Inferior parietal cortex (tissue), 1 donor: ENCODE measurements at regions not wholly inside any gene's neighbourhood (a gene's known extent, or its start where the extent isn't known, plus 50 kb on each side); places are given as distances from the start of the nearest gene placed in this dataset.

ENCODE experiments used
- DNase-seq: peaks from one replicate; pipeline ENCODE4 v3.0.0-alpha.2; 2016; ENCODE audit errors: extremely low spot score

DNA sequence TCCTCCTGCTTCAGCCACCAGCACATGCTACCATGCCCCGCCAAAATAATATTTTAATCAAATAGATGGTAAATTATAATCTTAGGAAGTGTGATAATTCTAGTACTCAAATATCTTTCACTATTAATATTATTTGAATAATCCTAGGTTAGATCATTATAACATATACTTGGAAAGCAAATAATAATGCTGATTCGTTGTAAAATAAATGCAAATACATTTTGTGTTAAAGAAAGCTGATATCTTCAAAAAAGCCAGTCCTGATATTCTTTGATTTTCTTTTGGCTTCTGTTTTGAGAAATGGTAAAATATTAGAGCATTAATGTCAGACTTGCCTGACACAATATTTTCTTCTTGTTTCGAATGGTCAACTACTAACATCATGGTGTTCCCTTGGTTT lies 116.3 kb upstream of the ADAMTS5 start:
- no peak for DNase-seq

DNA sequence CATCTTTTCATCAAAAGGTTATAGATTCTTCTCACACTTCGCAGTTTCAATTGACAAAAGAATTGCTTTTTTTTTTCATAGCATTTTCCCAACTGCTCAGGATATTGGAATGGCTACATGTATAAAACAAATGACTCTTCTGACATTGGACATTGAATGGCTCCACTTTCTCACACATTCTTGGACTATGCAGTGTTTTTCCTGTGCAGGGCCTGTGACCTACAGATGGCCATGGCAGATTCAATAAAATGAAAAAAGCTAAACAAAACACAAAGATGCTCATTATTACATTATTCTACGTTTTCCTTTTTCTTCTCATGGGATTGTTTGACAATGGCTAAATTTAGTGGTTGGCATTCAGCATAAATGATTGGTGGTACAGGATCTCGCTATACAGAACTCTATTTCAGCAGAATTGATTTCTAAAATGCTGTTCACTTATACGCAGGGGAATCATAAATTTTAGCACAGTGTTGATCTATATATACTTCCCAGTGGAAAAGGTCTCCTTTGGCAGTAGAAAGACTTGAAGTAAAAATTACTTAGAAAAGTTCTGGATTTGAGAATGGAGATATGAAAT lies 115.6 kb upstream of the ADAMTS5 start:
- DNase-seq: no peak

DNA sequence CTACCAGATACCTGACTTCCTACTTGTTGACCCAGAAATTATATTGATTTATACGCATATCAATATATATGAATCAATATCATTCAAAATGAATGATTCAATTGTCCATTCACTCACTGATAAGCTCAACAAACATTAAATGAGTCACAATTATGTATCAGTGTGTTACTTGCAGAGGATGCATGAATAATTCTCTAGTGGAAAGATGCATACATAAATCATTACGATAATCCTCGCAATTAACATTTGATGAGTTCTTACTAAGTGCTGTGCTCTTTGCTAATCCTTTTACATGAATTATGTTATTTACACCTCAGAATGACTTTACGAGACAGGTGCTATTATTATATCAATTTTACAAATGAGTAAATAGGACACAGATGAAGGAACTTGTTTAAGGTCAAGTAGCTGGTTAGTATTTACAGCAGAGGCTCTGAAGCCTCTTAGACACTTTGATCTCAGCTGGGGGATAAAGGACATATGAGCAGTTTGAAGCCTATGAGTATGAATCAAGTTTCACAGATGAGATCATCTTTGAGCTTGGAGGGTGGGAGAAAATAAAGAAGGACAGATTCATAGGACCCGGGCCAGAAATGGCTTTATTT lies 112.8 kb upstream of the ADAMTS5 start:
- no peak for DNase-seq

DNA sequence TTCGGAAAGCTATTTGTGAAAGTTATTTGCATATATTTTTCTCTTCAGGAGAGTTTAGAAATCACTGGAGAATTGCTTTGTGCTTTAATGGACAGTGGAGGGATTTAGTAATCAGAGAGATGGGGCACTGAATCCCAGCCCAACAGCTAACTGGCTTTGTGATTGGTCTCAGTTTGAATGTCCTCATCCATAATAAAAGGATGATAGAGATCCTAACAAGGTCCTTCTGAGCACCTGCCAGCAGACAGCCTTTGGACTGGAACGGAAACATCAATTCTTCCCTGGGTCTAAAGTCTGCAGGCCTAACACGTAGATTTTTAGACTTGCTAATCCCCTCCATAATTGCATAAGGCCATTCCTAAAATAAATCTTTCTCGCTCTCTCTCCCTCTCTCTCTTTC lies 112.0 kb upstream of the ADAMTS5 start:
- DNase-seq: no peak

DNA sequence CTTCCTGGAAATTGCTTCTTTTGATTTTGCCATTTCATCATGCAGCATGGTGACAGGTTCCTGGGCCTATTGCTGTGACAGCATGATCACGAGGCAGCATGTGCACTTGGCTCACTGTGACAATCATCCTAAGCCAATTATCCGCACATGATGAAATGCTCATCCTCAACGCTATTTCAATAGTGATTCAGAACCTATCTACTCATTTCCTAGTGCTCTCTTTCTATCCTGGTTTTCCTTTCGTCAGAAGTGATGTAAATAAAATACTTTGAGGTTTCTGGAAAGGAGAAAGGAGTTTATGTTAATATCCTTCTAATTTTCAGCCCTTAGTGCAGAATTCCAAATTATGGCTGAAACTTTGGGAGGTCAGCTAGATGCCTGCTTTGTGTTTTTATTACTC lies 110.6 kb upstream of the ADAMTS5 start:
- no peak for DNase-seq

DNA sequence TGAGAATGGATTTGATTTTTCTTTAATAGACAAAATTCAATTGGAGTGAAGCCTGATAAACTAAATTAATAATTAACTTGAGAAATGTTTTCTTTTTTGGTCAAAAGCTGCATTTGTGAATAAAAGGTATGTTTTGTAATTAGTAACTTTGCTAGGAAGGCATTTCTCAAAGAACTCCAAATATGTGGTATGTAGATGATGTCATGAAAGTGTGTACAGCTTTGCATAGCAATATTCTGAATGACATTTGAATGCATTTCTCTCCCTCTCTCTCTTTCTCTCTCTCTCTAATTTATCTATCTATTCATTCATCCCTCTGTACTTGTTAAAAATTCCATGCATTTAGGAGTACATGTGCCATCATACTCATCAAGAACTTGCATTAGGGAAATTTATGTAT lies 109.1 kb upstream of the ADAMTS5 start:
- DNase-seq: no peak

DNA sequence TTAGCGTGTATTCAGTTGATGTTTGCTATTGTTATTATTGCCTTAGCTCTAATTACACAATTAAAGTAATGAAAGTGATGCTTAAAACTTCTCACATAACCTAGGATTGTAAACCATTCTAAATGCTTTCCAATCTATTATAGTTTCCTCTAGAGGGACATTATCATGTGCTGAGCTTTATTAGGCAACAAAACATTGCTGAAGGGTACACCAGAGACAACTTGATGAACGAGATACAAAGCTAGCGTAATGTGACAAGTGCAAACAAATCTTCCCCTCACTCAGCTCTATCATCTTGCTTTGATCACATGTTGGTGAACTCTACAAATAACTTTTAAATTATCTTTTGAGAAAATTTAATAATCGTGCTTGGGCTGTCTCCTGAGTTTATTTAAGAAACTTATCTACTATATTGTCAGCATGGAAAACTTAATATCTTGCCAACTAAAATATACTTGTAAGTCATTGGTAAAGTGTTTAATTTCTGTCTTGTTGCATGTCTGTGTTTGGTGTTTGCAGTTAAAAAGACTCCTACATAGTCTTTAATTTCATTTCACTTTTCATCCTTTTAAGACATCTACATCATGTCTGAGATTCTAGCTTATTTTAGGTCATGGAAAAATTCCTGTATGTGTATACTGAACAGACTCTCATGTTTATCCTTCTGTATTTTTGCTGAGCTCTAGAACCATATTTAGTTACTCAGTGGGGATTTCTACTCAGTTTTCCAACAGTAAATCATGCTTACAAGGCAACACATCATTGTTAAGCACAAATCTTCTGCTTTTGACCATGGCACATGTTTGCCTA lies 104.2 kb upstream of the ADAMTS5 start:
- no peak for DNase-seq

DNA sequence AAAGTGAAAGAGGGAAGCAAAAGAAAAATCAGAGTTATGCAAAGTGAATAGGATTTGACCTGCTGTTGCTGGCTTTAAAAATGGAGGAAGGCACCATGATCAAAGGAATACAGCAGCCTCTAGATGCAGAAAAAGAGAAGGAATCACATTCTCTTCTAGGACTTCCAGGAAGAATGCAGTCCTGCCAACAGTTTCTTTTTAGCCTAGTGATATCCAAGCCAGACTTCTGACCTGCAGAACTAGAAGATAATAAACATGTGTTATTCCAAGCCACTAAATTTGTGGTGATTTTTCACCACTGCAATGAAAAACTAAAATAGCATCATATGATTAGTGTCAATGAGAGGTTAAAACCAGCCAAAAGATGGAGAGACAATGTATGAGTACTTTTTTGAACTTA lies 101.9 kb upstream of the ADAMTS5 start:
- no peak for DNase-seq

DNA sequence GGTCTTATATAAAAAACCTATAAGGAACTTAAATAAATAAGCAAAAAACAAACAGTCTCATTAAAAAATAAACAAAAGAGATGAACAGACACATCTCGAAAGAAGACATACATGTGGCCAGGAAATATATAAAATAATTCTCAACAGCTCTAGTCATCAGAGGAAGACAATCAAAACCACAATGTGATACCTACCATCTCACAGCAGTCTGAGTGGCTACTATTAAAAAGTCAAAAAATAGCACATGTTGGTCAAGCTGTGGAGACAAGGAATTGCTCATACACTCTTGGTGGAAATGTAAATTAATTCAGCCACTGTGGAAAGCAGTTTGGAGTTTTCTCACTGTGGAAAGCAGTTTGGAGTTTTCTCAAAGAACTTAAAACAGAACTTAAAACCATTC lies 100.3 kb upstream of the ADAMTS5 start:
- DNase-seq: no peak

DNA sequence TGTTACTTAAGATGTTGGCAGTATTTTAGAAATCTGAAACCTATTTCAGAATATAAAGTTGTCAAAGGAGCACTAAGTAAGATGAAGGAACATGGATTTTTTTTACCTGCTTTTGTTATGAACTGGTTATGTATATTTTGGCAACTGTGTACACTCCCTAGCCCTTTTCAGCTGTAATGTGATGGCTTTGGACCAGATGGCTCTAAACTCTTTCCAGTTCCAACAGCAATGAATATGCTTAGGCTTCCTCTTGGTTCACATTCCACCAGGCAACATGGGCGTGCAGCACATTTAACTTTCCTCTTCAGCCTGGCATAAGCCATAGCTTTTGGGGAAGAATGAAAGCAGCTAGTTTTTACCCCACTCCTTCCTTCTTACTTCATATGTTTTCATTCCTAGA lies 95.6 kb upstream of the ADAMTS5 start:
- no peak for DNase-seq

DNA sequence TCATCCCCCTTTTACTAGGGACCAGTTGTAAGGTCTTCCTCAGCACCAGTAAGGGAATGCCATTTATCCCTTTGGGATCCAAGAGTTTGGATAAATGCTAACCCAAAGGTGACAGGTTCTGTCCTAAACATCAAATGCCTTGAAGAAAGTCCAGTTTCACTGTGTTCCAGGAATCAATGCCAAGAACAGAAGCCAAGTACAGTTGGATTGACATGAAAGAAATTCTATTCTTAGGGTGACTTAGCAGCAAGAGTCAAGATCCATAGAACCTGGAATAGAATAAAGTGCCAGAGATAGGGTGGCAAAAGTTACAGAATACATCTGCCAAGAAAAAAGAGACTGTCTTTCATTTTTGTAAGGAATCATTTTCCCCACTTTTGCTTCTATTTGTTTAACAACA lies 94.9 kb upstream of the ADAMTS5 start:
- no peak for DNase-seq

DNA sequence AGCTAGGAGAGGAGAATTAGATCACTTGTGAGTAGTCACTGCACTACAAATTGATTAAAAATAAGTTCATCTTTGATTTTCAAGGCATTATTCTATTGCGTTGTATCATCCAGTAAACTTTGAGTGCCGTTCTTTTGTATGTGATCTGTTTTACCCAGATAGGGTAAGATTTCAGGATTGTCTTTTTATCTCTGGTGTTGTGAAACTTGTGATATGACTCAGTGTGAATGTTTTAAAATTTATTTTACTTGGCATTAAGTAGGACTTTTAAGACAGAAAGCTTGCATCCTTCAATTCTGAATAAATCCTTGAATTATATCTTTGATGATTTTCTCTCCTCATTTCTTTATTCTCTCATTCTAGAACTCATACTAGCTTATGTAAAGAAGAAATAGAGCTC lies 93.3 kb upstream of the ADAMTS5 start:
- DNase-seq: no peak

DNA sequence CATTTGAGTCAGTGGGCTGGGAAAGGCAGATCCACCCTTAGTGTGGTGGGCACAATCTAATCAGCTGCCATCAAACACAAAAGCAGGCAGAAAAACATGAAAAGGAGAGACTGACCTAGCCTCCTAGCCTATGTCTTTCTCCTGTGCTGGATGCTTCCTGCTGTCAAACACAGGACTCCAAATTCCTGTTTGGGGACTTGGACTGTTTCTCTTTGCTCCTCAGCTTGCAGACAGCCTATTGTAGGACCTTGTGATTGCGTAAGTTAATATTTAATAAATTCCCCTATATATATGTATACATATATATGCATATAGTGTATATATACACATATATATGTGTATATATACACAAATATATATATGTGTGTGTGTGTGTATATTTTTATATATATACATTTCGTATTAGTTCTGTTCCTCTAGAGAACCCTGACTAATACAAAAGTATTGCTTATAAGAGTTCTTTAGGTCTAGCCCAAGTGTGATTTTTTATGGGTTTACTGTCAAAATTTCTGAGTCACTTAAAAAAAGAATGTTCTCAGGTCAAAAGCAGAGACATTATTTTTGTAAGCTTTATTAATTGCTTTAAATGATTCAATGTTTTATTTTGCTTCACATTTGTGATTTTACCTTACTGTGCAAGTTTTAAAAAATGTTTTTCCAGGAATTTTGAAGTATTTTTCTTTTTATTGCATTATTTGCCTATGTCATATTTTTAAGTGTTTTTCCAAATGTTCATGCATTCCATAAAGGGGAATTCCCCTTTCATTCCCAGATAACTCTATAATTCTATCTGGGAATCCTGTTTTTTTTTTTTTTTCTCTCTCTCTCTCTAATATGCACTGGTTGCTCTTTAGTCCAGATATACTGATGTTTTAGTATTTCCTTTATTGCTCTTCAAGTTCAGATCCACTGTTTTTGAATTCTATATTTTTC lies 92.1 kb upstream of the ADAMTS5 start:
- DNase-seq: no peak

DNA sequence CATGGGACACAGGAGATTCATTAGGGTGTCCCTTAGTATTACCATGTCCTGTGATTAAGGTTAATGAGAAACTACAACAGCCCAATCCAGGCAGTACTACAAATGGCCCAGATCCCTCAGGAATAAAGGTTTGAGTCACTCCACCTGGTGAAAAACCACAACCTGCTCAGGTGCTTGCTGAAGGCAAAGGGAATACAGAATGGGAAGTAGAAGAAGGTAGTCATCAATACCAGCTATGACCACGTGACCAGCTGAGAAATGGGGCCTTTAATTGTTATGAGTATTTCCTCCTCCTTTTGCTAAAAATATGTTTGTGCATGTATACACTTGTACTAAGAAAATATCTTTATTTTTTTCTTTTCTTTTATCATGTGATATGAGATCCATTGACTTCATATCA lies 91.1 kb upstream of the ADAMTS5 start:
- DNase-seq: no peak

DNA sequence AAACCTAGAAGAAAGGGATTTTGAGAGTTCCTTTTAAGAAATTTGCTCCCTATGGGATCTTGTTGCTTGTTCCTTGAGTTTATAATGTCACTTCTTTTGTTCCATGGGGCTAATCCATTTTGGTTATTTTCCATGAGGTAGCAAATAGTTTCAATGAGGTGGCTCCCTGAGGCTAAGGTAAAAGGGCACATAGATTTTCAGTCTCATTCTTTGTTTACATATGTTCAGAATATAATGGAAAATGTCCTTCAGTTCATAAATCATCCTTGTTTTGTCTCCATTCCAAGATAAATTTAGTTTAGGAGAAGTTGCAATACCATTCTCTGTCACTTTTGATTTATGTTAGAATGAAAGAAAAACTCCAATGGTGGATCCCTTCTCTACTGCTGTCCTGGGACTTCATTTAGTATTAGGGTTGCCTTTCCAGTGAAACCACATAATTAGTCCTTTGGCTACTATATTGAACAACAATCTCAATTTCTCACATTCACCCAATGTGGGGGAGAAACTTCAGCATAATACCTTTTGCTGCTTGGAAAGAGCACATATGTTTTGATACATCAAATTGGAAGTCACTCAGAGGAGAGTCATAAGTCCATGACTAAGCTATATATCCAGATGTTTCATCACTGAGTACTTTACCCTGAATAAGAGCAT lies 80.9 kb upstream of the ADAMTS5 start:
- no peak for DNase-seq

DNA sequence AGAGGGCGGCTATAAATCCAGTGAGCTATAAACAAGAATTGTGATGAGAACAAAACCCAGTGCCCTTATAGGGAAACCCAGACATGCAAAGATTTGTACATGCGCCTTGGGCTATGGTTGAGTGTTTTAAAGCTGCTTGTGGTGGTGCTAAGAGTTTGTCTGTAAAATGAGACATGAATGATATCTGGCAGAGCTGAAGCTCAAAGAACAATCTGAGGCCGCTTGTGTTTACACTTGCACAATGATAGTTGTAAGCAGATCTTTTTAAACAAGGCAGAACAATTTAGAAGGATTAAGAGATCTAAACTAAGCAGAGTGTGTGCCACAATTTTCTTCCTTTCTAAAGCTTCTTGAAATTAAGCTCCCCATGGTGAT lies 80.4 kb upstream of the ADAMTS5 start:
- no peak for DNase-seq

DNA sequence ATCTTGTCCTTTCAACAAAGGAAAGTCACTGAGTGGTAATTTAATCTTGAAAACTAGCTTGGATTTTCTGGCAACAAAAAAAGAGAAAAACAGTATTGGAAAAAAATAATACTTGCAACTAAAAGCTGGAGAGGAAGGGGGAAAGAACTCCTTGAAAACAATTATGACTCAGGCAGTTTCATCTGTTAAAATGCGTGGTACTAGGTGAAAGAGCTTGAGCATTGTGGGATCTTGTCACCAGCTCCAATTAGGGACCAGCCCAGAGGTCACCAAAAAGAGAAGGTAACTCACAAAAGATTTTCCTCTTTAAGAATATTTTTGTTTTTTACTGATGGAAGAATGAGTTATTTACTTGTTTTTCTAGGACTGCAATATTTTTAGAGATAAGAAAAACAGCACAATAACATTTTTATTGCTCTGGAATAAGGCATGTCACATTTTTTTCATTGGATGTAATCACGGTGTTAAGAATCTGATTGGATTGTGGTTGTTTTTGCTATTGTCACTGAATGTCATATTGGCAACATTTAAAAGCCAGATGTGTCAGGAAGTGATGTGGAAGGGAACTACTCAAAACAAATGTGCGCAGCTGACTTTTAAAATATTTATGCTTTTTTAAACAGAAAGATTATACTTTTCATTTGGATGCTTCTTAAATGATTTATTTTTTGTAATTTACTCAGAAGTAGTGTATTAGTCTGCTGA lies 78.5 kb upstream of the ADAMTS5 start:
- no peak for DNase-seq

DNA sequence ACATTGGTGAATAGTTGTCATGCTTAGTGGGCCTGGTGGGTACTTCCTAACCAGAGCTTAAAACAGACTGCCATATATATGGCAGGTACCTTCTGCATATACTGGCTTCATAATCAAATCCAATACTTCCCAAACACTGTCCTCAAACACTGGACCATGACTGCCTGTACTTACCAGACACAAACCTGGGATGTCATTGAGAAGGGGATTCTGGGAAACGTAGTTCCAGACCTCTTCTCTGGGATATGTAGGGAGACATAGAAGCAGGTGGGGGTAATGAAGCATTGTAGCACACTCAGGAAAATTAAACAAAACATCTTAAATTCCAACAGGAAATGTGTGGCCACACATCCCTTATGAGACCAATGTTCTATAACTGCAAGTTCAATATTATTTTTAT lies 76.5 kb upstream of the ADAMTS5 start:
- DNase-seq: no peak

DNA sequence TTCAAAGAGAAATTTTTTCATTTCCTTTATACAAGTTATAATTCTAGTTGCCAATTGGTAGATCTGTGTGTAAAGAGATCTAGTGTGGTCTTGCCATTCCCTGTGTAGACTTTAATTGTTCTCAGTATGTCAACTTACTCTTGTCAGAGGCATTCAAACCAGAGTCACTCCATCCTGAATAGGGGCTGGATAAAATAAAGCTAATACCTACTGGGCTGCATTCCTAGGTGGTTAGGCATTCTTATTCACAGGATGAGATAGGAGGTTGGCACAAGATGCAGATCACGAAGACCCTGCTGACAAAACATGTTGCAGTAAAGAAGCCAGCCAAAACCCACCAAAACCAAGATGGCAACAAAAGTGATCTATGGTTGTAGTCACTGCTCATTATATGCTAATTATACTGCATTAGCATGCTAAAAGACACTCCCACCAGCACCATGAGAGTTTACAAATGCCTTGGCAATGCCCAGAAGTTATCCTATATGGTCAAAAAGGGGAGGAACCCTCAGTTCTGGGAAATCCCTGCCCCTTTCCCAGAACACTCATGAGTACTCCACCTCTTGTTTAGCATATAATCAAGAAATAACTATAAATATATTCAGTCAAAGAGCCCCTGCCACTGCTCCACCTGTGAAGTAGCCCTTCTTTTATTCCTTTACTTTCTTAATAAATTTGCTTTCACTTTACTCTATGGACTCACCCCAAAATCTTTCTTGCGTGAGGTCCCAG lies 74.0 kb upstream of the ADAMTS5 start:
- DNase-seq: no peak

DNA sequence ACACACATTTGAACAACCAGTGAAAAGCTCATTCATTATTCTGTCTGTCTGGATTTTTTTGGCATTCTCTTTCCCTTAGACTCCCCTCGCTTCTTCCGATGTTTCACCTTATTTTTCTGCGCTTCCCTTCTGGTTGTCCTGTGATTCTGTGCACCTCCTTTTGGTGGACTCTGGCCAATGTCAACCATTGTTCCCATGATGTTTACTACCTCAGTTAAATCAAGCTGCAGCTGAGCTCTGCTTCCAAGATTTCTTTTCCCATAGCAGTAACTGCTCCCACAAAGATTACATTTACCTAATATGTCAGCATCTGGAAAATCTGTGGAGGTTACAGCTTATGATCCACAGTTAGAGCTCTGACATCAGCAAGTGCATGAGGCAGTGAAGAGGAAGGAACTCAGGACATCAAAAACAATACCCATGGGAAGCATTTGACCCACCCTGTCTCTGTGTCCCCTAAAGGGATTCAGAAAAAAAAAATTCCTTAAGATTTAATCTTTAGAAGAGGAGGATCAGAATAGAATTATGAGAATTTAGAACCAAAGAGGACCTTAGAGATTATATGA lies 69.9 kb upstream of the ADAMTS5 start:
- no peak for DNase-seq
